ENCODE measurements at regions not wholly inside any gene's neighbourhood (a gene's known extent, or its start where the extent isn't known, plus 50 kb on each side); places are given as distances from the start of the nearest gene placed in this dataset.
A peak's percentile ranks its signal among the peaks of the same experiment; 100 is the strongest.

GRCh38 chr2:17422061-17422460 is 96.2 kb downstream of the RAD51AP2 start:
- Histone ChIP-seq H3K79me2 (ENCODE audit: control insufficient read depth, insufficient read depth, low read length) (no peaks in the 10 kb centered on the region), H3K4me3 (ENCODE audit: control insufficient read depth in 2 of 3, extremely low read depth in 1 of 3, insufficient read depth in 2 of 3, low read depth in 1 of 3, low read length in 3 of 3) (no peak overlapping the region), H3K9me1 (ENCODE audit: control insufficient read depth, extremely low read depth, insufficient read depth, low read length) (no peaks in the 10 kb centered on the region), H3K4me1 (ENCODE audit: control insufficient read depth, extremely low read depth, insufficient read depth, low read length) (peaks cover 17% of the 10 kb centered on the region), H3K9ac (ENCODE audit: control insufficient read depth, extremely low read depth, insufficient read depth, low read length) (no peak overlapping the region), H3K27ac (ENCODE audit: control insufficient read depth, insufficient read depth, low read length) (no peak overlapping the region), H3K27me3 (ENCODE audit: control insufficient read depth, extremely low read depth, insufficient read depth, low read length) (no peaks in the 10 kb centered on the region), H3K9me3 (ENCODE audit: control insufficient read depth, low read depth, low read length) (no peaks in the 10 kb centered on the region), H3K4me2 (ENCODE audit: control insufficient read depth, extremely low read depth, insufficient read depth, low read depth, low read length) (no peak overlapping the region), H4K20me1 (ENCODE audit: control insufficient read depth, extremely low read depth, insufficient read depth, low read length) (no peaks in the 10 kb centered on the region), H3K36me3 (ENCODE audit: control insufficient read depth in 2 of 2, extremely low read depth in 1 of 2, insufficient read depth in 2 of 2, low read length in 2 of 2) (no peaks in the 10 kb centered on the region), H2AFZ (ENCODE audit: control insufficient read depth, low read length) (peak overlapping the region; percentile 19)
- dilution Hi-C loops (cut with MboI; ENCODE audit: extremely low pct_ligation_motif_present, low sequenced_read_pairs) = no loop called here
- DNase-seq (ENCODE audit: low read depth, low spot score) (no peak), FAIRE-seq (peak; percentile 20)
- TF ChIP-seq EZH2 (IDR thresholded peaks at IDR 0.05; ENCODE audit: low read length) (no peak), CTCF (optimal IDR thresholded peaks at IDR 0.05 in 1 of 3, IDR thresholded peaks at IDR 0.05 in 1 of 3, conservative IDR thresholded peaks at IDR 0.05 in 1 of 3; ENCODE audit: extremely low read depth in 1 of 3, insufficient read depth in 2 of 3, low read length in 3 of 3) (no peak)

- H3K27ac ChIP-seq (ENCODE audit: control insufficient read depth, insufficient read depth, low read length) = peak overlapping the region; percentile 72
Observed at GRCh38 chr2:17416884-17417391, 101.3 kb downstream of the RAD51AP2 start.

More at GRCh38 chr2:17416884-17417391, 101.3 kb downstream of the RAD51AP2 start:
- Histone ChIP-seq H2AFZ (ENCODE audit: control insufficient read depth, low read length) (no peak overlapping the region), H3K9me3 (ENCODE audit: control insufficient read depth, low read depth, low read length) (no peaks in the 10 kb centered on the region), H3K9ac (ENCODE audit: control insufficient read depth, extremely low read depth, insufficient read depth, low read length) (no peak overlapping the region), H3K4me2 (ENCODE audit: control insufficient read depth, extremely low read depth, insufficient read depth, low read depth, low read length) (peak overlapping the region; percentile 4), H3K4me1 (ENCODE audit: control insufficient read depth, extremely low read depth, insufficient read depth, low read length) (peaks cover 20% of the 10 kb centered on the region), H3K9me1 (ENCODE audit: control insufficient read depth, extremely low read depth, insufficient read depth, low read length) (no peaks in the 10 kb centered on the region), H3K36me3 (ENCODE audit: control insufficient read depth in 2 of 2, extremely low read depth in 1 of 2, insufficient read depth in 2 of 2, low read length in 2 of 2) (no peaks in the 10 kb centered on the region), H4K20me1 (ENCODE audit: control insufficient read depth, extremely low read depth, insufficient read depth, low read length) (no peaks in the 10 kb centered on the region), H3K4me3 (ENCODE audit: control insufficient read depth in 2 of 3, extremely low read depth in 1 of 3, insufficient read depth in 2 of 3, low read depth in 1 of 3, low read length in 3 of 3) (no peak overlapping the region), H3K79me2 (ENCODE audit: control insufficient read depth, insufficient read depth, low read length) (no peaks in the 10 kb centered on the region), H3K27me3 (ENCODE audit: control insufficient read depth, extremely low read depth, insufficient read depth, low read length) (no peaks in the 10 kb centered on the region)
- FAIRE-seq = peak; percentile 94
- dilution Hi-C loops (cut with MboI; ENCODE audit: extremely low pct_ligation_motif_present, low sequenced_read_pairs) = no loop called here
- peak; percentile 93 for DNase-seq (ENCODE audit: low read depth, low spot score)
- TF ChIP-seq CTCF (optimal IDR thresholded peaks at IDR 0.05 in 1 of 3, IDR thresholded peaks at IDR 0.05 in 1 of 3, conservative IDR thresholded peaks at IDR 0.05 in 1 of 3; ENCODE audit: extremely low read depth in 1 of 3, insufficient read depth in 2 of 3, low read length in 3 of 3) = peak in 1 of 3 experiments; percentile 17
- no peak for TF ChIP-seq EZH2 (IDR thresholded peaks at IDR 0.05; ENCODE audit: low read length)
